IMR-90 (cell line): ENCODE measurements at regions not wholly inside any gene's neighbourhood (a gene's known extent, or its start where the extent isn't known, plus 50 kb on each side); places are given as distances from the start of the nearest gene placed in this dataset.

Source experiments
- CEBPB ChIP-seq: IDR thresholded peaks from 2 replicates; pipeline ENCODE4 v1.6.1; 2012; ENCODE audit warnings: low read depth, low read length, improper control_type of control experiment
- CTCF ChIP-seq: conservative IDR thresholded peaks from 2 replicates; pipeline ENCODE4 v1.5.1; 2012; ENCODE audit warnings: mild to moderate bottlenecking, low read depth, low read length, improper control_type of control experiment
- ELK1 ChIP-seq: fragments of 150-350 bp; IDR thresholded peaks from 2 replicates; pipeline ENCODE4 v1.6.1; 2016; ENCODE audit warnings: low read depth, mild to moderate bottlenecking, low read length, moderate library complexity, borderline replicate concordance
- MAFK ChIP-seq: IDR thresholded peaks from 2 replicates; pipeline ENCODE4 v1.6.1; 2012; ENCODE audit warnings: low read depth, low read length, improper control_type of control experiment
- NFE2L2 ChIP-seq: fragments of 150-350 bp; IDR thresholded peaks from 2 replicates; pipeline ENCODE4 v1.6.1; 2016; ENCODE audit warnings: low read depth, mild to moderate bottlenecking, low read length
- POLR2A ChIP-seq: IDR thresholded peaks from 2 replicates; pipeline ENCODE4 v1.6.1; 2012; ENCODE audit warnings: mild to moderate bottlenecking, low read depth, low read length
- SMC3 ChIP-seq: fragments of 150-350 bp; IDR thresholded peaks from 2 replicates; pipeline ENCODE4 v1.6.1; 2016; ENCODE audit warnings: low read depth, mild to moderate bottlenecking, antibody characterized with exemption, low read length, moderate library complexity

- no peak for TF ChIP-seq CTCF
- no peak for TF ChIP-seq CEBPB
- TF ChIP-seq SMC3: no peak
- no peak for TF ChIP-seq POLR2A
- no peak for TF ChIP-seq NFE2L2
- TF ChIP-seq ELK1: no peak
- TF ChIP-seq MAFK: no peak
Observed at GRCh38 chr12:126309278-126309677, 1244.0 kb downstream of the AACS start.
